22Rv1 (cell line): ENCODE measurements at regions not wholly inside any gene's neighbourhood (a gene's known extent, or its start where the extent isn't known, plus 50 kb on each side); places are given as distances from the start of the nearest gene placed in this dataset.

Experiments used
- H3K27ac ChIP-seq: fragments of 450-650 bp; 2 replicates; pipeline ENCODE4 v1.5.1; 2017
- CTCF ChIP-seq: fragments of 450-650 bp; IDR thresholded peaks from 2 replicates; pipeline ENCODE4 v1.5.1; 2017; ENCODE audit warnings: mild to moderate bottlenecking
- ZFX ChIP-seq: fragments of 450-650 bp; IDR thresholded peaks from 2 replicates; pipeline ENCODE4 v1.6.1; 2017; ENCODE audit warnings: antibody characterized with exemption, borderline replicate concordance

GRCh38 chr7:54888067-54888733, 129.2 kb upstream of the SEC61G start:
- TF ChIP-seq CTCF (no peak), ZFX (no peak)
- no peak overlapping the region for H3K27ac ChIP-seq

DNA sequence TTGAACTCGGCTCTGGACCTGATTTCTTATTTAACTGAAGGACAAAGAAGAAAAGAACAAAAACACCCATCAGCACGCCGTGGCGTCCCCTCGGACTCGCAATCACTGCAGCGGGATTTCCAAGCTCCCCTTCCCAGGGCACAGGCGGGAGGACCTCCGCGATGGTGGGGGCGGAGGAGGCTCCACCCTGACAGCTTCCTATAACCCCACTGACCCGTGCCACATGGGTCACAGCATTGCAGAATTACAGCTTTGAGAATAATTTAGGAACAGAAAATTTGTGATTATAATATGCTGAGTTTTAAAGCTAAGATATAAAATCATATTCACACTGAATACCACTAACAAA, 129.7 kb upstream of the SEC61G start:
- no peak for TF ChIP-seq CTCF
- no peak overlapping the region for H3K27ac ChIP-seq

GRCh38 chr7:54897891-54898290, 120.9 kb upstream of the EGFR start:
- TF ChIP-seq ZFX, result no peak
- no peak for TF ChIP-seq CTCF
- no peak overlapping the region for H3K27ac ChIP-seq

DNA sequence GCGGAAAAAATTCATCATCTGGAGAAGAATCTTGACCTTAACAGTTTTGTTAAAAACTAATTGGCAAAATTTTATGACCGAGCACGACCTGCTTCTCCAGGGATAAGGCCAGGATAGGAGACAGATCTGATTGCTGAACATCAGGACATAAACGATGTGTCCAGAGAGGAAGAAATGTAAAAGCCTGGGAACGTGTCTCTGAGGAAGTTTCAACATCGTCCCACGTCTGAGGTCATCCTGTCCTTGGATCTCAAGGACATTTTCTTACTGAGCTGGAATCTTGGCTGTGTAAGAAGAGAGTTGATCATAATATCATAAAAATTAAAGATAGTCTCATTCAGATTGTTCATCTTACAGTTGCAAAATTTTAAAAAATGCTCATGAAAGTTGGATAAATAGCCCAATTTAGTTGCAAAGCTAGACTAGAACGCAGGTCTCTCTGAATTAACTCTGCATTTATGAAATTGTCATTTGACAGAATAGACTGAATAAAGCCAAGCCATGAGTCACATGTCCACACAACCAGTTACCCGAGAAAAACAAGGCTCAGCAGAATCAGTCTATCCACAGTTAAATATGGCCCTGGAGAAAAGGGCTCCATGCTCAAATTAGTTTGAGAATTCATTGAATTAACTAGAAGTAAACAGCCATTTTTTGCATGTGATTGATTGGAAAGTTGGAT, 120.0 kb upstream of the EGFR start:
- H3K27ac ChIP-seq, result no peak overlapping the region
- TF ChIP-seq ZFX, result no peak
- TF ChIP-seq CTCF, result no peak

DNA sequence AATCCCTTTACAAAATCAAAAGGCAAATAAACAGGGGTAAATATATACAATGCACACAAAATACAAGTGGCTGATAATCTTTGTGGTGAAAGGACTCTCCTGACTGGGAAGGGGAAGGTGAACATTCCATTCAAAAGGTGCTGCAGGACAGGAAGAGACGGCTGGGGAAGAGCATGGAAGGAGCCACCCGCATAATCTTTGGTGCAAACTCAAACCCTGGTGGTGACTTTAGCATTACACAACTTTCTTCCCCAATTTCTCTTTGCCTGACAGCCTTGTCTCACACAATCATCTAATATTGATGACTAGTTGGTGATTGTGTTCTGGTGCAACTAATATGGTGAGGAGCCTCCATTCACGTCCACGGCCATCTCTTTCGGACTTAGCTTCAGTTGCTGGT, 117.0 kb upstream of the EGFR start:
- TF ChIP-seq CTCF (no peak), ZFX (no peak)
- no peak overlapping the region for H3K27ac ChIP-seq

DNA sequence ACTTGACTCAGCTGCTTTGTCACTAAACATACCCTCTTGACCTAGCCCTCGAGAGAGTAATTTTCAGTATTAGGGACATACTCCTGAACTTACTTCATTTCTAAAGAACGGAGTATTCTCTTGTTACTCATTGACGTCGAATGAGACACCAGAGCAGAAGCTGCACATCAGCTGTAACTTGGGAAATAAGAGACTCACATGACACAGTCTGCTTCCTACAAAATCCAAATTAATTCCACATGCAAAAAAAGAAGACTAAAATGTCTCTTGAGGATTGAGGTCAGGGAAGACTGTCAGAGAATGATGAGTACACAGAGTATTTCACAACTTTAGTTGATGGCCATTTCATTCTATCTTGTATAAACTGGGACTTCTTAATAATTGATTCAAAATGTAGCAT, 114.7 kb upstream of the EGFR start:
- H3K27ac ChIP-seq, result no peak overlapping the region
- TF ChIP-seq CTCF (no peak), ZFX (no peak)

DNA sequence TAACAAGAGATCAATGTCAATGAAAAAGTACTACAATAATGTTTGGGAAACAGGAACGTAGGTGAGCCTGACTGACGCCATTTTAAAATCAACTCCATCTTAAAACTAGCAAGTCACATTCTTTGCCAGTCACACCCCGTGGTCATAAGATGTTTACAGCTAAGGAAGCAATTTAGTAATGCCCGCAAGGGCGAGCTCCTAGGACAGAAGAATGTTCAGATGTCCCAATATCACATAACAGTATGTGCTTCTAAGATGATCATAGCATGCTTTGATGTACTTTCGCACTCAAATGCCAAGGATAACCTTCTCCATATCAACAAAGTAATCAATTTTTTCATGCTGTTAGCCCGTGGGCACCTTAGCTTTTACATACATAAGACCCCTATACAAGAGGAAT, 113.8 kb upstream of the EGFR start:
- H3K27ac ChIP-seq, result no peak overlapping the region

More for the DNA sequence above, 113.8 kb upstream of the EGFR start:
- TF ChIP-seq CTCF, result no peak
- TF ChIP-seq ZFX, result no peak
